Endothelial cell (in vitro differentiated cells): ENCODE measurements at regions not wholly inside any gene's neighbourhood (a gene's known extent, or its start where the extent isn't known, plus 50 kb on each side); places are given as distances from the start of the nearest gene placed in this dataset.

Source experiments
- DNase-seq: peaks from one replicate; pipeline ENCODE4 v3.0.0; 2021; ENCODE audit warnings: low spot score
- H3K27ac Mint-ChIP-seq: one replicate; pipeline ENCODE4 v1.8.0; 2021; ENCODE audit warnings: mixed read lengths, inconsistent platforms; ENCODE audit not compliant: unreplicated experiment
- H3K27me3 Mint-ChIP-seq: one replicate; pipeline ENCODE4 v1.8.0; 2021; ENCODE audit warnings: mild to moderate bottlenecking, moderate library complexity, mixed read lengths, inconsistent platforms; ENCODE audit not compliant: unreplicated experiment
- H3K36me3 Mint-ChIP-seq: one replicate; pipeline ENCODE4 v1.8.0; 2021; ENCODE audit warnings: mild to moderate bottlenecking, low read depth, mixed read lengths, inconsistent platforms; ENCODE audit not compliant: unreplicated experiment
- H3K4me1 Mint-ChIP-seq: one replicate; pipeline ENCODE4 v1.8.0; 2021; ENCODE audit warnings: mild to moderate bottlenecking, mixed read lengths, inconsistent platforms; ENCODE audit not compliant: unreplicated experiment
- H3K4me3 Mint-ChIP-seq: one replicate; pipeline ENCODE4 v1.8.0; 2021; ENCODE audit warnings: mild to moderate bottlenecking, mixed read lengths, inconsistent platforms; ENCODE audit not compliant: unreplicated experiment
- H3K9me3 Mint-ChIP-seq: one replicate; pipeline ENCODE4 v1.8.0; 2021; ENCODE audit warnings: mixed read lengths, inconsistent platforms; ENCODE audit not compliant: unreplicated experiment
- TF ChIP-seq, protein P1 (sequence below): fragments of 200-600 bp; sonication (generic); IDR thresholded peaks from one replicate; pipeline ENCODE4 v1.5.0; 2021; ENCODE audit warnings: antibody characterized with exemption; ENCODE audit not compliant: unreplicated experiment

DNA sequence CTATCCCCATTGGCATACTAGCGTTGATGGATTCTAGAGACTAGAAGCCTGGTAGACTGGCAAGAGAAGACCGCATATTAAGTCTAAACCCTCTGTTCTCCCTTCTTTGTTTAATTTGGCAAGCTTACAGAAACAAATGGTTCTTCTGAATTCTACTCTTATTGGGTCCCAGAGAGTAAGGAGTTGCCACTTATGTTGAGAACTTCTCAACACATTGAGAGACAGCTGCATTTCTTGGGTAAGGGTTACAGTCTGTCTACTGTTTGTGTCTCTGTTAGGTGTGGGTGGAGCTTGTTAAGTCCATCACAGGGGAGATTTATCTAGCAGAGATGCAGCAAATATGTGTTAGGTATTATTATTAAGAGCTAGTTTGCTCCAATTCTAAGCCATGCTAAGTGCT, 435.8 kb upstream of the MEIS1 start:
- H3K4me1 Mint-ChIP-seq: no peaks in the 10 kb centered on the region
- no peak overlapping the region for H3K27ac Mint-ChIP-seq
- DNase-seq: no peak
- H3K27me3 Mint-ChIP-seq: peaks cover 1% of the 10 kb centered on the region
- no peaks in the 10 kb centered on the region for H3K9me3 Mint-ChIP-seq
- no peaks in the 10 kb centered on the region for H3K36me3 Mint-ChIP-seq
- H3K4me3 Mint-ChIP-seq: no peak overlapping the region
- TF ChIP-seq, protein P1, sequence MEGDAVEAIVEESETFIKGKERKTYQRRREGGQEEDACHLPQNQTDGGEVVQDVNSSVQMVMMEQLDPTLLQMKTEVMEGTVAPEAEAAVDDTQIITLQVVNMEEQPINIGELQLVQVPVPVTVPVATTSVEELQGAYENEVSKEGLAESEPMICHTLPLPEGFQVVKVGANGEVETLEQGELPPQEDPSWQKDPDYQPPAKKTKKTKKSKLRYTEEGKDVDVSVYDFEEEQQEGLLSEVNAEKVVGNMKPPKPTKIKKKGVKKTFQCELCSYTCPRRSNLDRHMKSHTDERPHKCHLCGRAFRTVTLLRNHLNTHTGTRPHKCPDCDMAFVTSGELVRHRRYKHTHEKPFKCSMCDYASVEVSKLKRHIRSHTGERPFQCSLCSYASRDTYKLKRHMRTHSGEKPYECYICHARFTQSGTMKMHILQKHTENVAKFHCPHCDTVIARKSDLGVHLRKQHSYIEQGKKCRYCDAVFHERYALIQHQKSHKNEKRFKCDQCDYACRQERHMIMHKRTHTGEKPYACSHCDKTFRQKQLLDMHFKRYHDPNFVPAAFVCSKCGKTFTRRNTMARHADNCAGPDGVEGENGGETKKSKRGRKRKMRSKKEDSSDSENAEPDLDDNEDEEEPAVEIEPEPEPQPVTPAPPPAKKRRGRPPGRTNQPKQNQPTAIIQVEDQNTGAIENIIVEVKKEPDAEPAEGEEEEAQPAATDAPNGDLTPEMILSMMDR: no peak

DNA sequence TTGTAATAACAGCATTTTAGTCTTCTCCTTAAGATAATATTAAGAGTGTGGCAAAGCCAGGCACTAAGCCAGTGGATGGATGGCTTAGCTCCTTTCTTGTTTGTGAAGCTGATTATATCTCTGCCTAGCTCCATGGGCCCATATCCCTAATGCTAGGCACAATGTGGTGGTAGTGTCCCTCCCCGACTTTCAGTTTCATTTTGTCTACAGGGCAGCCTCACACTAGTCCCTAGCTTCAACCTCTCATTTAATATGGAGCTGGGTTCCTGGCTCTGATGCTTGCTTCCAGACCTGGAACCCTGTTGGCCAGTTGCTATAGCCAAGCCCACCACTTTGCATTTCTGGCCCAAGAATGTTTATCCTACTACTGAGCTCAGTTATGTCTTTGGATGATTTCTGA, 437.0 kb upstream of the MEIS1 start:
- no peak for DNase-seq
- H3K9me3 Mint-ChIP-seq: no peaks in the 10 kb centered on the region
- no peak overlapping the region for H3K4me3 Mint-ChIP-seq
- peaks cover 1% of the 10 kb centered on the region for H3K27me3 Mint-ChIP-seq
- TF ChIP-seq, protein P1: no peak
- no peaks in the 10 kb centered on the region for H3K4me1 Mint-ChIP-seq
- no peak overlapping the region for H3K27ac Mint-ChIP-seq
- no peaks in the 10 kb centered on the region for H3K36me3 Mint-ChIP-seq

DNA sequence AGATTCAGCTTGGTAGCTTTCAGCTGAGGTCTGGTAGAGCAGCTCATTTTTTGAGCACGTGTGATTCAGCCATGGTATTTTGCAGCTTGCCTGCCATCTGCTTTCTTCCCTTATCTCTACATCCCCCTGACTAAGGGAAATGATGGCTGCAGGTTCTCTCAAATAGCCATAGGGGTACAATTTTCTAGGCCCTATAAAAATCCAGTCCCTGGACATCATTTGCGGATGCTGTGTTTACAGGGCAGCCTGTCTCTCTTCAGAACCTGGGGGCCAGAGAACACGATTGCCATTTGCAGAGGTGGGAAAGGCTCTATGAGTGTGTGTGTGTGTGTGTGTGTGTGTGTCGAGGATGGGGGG, 442.7 kb upstream of the MEIS1 start:
- no peak for DNase-seq
- Mint-ChIP-seq H3K27me3 (no peaks in the 10 kb centered on the region), H3K4me1 (no peaks in the 10 kb centered on the region), H3K36me3 (no peaks in the 10 kb centered on the region), H3K27ac (no peak overlapping the region), H3K9me3 (no peaks in the 10 kb centered on the region), H3K4me3 (no peak overlapping the region)
- TF ChIP-seq, protein P1: no peak

DNA sequence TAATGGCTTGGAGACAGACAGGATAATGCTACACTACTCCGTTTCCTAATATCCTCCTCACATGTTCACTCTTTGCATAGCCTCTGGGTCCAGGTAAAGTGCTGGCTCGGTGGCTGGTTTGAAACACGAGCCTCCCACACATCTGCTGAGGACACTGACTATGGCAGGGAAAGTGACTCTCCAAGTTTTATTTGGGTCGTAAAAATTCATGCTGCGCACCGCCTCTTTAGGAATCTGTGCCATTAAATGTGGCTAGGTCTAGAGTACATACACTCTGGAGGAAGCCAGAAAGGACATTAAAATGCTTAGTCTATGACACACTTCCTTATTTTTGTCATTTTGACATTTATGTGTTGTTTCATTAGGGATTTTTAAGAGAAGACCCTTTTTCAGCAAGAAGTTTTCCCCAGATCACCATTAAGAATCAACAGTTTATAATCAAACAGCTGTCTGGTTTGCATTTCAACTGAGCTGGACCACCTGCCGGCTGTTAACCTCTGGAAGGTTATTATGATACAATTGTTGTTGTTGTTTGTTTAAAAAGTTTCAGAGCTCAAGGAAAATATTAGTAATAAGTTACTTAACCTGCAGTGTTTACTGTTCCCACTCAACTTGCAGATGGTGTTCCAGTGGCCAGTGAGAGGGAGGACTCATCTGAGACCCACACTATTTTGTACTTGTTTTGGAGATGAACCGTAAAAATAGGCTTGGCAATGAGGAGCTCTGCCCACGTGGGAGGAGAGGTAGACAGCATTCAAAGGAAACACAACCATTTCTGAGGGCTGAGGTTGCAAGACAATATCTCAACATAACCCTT, 443.3 kb upstream of the MEIS1 start:
- H3K4me1 Mint-ChIP-seq: no peaks in the 10 kb centered on the region
- no peak overlapping the region for H3K27ac Mint-ChIP-seq
- TF ChIP-seq, protein P1: no peak
- DNase-seq: no peak
- no peaks in the 10 kb centered on the region for H3K36me3 Mint-ChIP-seq
- H3K4me3 Mint-ChIP-seq: no peak overlapping the region
- no peaks in the 10 kb centered on the region for H3K9me3 Mint-ChIP-seq
- no peaks in the 10 kb centered on the region for H3K27me3 Mint-ChIP-seq

DNA sequence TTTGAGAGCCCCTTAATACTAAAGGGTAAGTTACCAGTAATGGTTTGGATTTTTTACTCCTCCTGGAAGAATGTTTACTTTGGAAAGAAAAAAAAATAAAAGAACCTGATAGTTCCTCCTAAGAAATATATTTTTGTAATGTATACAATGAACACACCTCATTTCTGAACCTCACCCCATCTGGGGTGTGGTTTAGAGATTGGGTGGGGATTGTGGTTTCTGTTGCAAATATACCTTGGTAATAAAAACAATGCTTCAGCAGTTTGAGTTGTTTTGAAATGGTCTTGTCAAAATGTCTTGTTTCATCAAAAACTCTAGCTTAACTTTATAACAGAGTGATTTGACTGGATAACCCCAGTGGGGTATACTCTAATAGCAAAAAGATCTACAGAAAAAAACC, 448.9 kb upstream of the MEIS1 start:
- H3K36me3 Mint-ChIP-seq: no peaks in the 10 kb centered on the region
- DNase-seq: no peak
- H3K4me3 Mint-ChIP-seq: no peak overlapping the region
- TF ChIP-seq, protein P1: no peak
- no peaks in the 10 kb centered on the region for H3K27me3 Mint-ChIP-seq
- no peaks in the 10 kb centered on the region for H3K9me3 Mint-ChIP-seq
- H3K4me1 Mint-ChIP-seq: no peaks in the 10 kb centered on the region
- no peak overlapping the region for H3K27ac Mint-ChIP-seq
